Stimulated activated CD8-positive, alpha-beta memory T cell treated with anti-CD3 and anti-CD28 coated beads, Interleukin-4, amount 100 ng/mL, for 4 hours (primary cell): ENCODE measurements at regions not wholly inside any gene's neighbourhood (a gene's known extent, or its start where the extent isn't known, plus 50 kb on each side); places are given as distances from the start of the nearest gene placed in this dataset.

Experiments used
- DNase-seq, 2 donors: peaks; one replicate each; pipeline ENCODE4 v3.0.0-alpha.2; 2020; ENCODE audit warnings: low read depth in 2 of 2, low spot score in 1 of 2

GRCh38 chr11:26144291-26144690 is 187.6 kb upstream of the ANO3 start:
- no peak for DNase-seq

- DNase-seq, result no peak
Measured at GRCh38 chr11:26144911-26145310, 187.0 kb upstream of the ANO3 start.

- no peak for DNase-seq
Measured at GRCh38 chr11:26149585-26149984, 182.3 kb upstream of the ANO3 start.

DNA sequence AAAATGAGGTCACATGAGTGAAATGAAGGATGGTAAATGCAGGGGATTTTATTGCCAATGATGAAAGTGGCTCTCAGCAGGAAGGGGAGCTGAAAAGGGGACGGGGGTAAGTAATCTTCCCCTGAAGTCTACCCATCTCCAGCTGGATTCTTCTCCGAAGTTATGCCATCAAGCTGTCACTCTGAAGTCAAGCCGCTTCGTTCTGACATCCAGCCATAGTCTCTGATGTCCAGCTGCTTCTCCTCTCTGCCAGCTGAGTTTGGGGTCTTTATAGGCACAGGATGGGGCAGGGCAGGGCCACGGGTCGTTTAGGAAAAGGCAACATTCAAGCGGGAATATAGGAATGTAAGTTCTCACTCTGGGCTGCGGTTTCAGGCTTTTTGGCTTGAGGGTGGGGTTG is 181.9 kb upstream of the ANO3 start:
- no peak for DNase-seq

DNA sequence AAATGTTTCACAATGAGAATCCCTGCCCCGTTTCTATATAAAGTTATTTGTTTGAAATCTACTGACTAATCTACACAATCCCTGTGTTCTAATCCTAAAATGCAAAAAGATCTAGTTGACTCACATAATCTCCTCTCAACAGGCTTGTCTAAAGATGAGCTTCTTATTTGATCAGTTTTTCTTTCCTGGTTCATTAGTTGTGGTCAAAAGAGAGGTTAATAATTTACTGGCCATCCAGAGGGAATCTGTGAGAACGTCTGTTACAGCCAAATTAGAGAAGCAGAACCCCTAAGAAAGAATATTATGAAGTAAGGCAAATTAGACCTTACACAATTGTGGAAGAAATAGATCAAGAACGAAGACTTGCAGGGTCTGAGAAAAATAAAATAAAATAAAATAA is 173.7 kb upstream of the ANO3 start:
- no peak for DNase-seq

DNA sequence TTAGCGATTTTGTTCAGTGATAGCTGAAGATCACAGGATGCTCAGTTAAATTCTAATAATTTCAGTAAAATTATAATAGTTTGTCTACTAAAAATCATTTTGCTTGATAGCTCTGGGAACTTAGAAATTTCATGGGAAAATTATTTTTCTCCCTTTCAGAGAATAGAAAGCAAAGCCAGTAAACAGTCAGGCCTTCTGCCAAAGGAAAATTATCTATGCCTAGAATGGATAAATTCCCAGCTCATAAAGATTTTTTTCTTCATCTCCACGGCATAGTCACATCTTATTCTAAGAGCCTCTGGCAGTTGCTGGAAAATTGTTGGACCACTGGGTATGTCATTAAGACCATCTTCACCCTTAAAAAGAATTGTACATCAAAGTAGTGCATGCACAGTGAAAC is 169.6 kb upstream of the ANO3 start:
- no peak for DNase-seq

DNA sequence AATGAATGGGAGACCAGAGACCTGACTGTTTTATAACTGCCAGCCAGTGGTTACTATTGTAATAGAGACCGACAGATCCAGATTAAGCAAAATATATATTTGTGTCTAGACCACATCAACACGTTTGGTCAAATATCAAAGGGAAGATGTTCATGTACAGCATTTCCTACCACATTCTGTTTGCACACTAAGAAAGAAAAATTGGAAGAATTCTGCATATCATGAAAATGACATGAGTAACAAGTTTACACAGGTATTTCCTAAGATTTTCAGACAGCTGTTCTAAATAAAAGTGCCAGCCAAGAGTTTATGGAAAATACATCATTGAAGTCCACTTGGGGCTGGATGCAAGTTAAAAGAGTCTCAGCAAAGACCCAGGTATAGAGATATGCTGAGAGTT is 145.5 kb upstream of the ANO3 start:
- DNase-seq, result no peak

- DNase-seq, result no peak
Measured at GRCh38 chr11:26187639-26188038, 144.3 kb upstream of the ANO3 start.

DNA sequence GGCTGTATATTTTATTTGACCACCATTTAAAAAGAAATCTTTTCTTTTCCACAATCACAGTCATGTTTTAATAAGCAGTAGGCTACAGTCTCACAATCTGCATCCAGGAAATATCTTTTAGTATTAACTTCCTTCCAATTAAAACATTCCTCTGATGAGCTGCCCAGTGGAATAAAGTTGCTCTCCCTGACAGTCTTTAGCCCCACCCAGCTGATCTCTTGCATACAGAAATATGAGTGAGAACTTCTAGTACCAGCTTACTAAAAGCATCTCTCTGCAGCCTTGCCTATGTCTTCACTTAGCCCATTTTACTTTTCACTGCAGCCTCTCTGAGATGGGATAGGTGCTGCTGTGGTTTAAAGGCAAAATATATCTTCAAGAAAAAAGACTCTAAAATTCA is 143.4 kb upstream of the ANO3 start:
- DNase-seq, result no peak

GRCh38 chr11:26191193-26191592 is 140.7 kb upstream of the ANO3 start:
- no peak for DNase-seq

DNA sequence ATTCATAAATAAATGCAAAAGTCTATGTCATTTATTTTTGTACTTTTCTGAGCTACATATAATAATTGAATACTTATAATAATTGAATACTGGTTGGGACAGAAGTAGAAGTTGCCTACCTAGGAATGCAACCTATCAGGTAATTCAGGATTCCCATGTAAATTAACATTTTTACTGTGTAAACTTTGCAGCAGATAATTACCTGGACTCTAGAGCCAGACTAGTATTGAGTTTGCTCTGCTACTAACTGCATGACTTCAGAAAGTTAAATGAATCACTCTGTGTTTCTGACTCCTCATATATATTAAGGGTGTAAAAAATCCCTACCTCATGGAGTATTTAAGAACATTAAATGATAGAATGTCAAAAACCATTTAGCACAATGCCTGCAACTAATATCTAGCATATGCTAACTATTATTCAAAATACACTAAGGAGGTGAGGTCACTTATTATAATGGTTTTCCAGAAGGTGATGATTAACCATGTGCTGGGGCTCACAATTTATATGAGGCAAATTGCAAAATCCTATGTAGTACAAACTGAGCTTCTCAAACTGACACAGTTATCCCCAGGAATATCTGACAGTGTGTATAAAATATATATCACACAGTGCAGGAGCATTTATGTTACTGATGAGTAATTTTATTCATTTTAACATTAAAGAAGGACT is 138.1 kb upstream of the ANO3 start:
- DNase-seq, result no peak

DNA sequence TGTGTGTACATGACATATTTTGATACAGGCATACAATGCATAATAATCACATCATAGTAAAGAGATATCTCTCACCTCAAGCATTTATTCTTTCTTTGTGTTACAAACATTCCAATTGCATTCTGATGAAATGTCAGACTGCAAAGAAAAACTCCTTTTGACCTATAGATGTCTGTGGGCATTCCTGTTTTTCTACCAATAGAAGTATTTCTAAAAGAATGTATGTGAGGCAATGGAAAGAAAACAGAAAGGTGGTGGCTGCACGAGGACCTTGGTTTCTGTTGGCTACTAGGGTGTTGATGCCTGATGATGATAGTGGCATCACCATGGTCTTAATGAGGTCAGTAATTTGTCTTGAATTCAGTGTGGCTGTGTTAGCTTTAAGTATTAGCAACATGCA is 137.0 kb upstream of the ANO3 start:
- no peak for DNase-seq

DNA sequence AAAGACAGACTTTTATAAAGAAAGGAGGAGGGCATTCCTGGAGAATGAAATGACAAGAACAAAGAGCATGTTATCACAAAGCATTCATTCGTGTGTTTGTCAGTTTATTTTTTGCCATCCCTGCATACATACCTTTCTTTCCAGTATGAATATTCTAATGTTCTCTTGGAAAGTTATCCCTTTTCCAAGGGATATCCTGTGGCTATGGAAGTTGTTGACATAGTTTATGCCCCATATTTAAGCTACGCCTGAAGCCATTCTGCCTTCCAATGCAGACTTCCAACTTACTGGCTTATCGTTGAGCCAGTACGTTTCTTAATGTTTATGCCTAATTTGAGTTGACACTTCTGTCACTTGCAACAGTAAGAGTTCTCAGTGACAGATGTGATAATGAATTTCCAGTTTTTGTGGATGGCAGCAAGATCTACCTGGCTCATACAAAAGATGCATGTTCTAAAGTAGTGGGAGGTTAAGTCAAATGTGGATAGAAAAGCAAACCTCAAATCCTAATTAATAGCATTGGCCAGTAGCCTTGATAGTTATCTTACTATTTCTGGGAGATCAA is 133.3 kb upstream of the ANO3 start:
- DNase-seq, result no peak

- no peak for DNase-seq
Measured at GRCh38 chr11:26199331-26200095, 132.4 kb upstream of the ANO3 start.

GRCh38 chr11:26201411-26201810 is 130.5 kb upstream of the ANO3 start:
- no peak for DNase-seq

- DNase-seq, result no peak
Measured at GRCh38 chr11:26202754-26203153, 129.2 kb upstream of the ANO3 start.

GRCh38 chr11:26204101-26204500 is 127.8 kb upstream of the ANO3 start:
- DNase-seq, result no peak

- DNase-seq, result no peak
Measured at GRCh38 chr11:26204839-26205238, 127.1 kb upstream of the ANO3 start.

- DNase-seq, result no peak
Measured at GRCh38 chr11:26219183-26220117, 112.5 kb upstream of the ANO3 start.

- no peak for DNase-seq
Measured at GRCh38 chr11:26225646-26226045, 106.3 kb upstream of the ANO3 start.

GRCh38 chr11:26227301-26227746 is 104.6 kb upstream of the ANO3 start:
- DNase-seq, result no peak
